ENCODE measurements at regions not wholly inside any gene's neighbourhood (a gene's known extent, or its start where the extent isn't known, plus 50 kb on each side); places are given as distances from the start of the nearest gene placed in this dataset. TPM values are rescaled to one million over a fixed set of nuclear protein-coding genes. Genes with fewer than 3 reads are reported as not detected.

- H3K4me1 Mint-ChIP-seq, result no peaks in the 10 kb centered on the region
- H3K27ac Mint-ChIP-seq, result no peak overlapping the region
- no peaks in the 10 kb centered on the region for H3K36me3 Mint-ChIP-seq
- TF ChIP-seq, protein P1, sequence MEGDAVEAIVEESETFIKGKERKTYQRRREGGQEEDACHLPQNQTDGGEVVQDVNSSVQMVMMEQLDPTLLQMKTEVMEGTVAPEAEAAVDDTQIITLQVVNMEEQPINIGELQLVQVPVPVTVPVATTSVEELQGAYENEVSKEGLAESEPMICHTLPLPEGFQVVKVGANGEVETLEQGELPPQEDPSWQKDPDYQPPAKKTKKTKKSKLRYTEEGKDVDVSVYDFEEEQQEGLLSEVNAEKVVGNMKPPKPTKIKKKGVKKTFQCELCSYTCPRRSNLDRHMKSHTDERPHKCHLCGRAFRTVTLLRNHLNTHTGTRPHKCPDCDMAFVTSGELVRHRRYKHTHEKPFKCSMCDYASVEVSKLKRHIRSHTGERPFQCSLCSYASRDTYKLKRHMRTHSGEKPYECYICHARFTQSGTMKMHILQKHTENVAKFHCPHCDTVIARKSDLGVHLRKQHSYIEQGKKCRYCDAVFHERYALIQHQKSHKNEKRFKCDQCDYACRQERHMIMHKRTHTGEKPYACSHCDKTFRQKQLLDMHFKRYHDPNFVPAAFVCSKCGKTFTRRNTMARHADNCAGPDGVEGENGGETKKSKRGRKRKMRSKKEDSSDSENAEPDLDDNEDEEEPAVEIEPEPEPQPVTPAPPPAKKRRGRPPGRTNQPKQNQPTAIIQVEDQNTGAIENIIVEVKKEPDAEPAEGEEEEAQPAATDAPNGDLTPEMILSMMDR (IDR thresholded peaks at IDR 0.05; ENCODE audit: unreplicated experiment), result no peak
- peaks cover 53% of the 10 kb centered on the region for H3K9me3 Mint-ChIP-seq
- H3K4me3 Mint-ChIP-seq, result no peak overlapping the region
- DNase-seq (ENCODE audit: low spot score in 2 of 2, unreplicated experiment in 2 of 2), result no peak
- H3K27me3 Mint-ChIP-seq (ENCODE audit: low read depth), result no peaks in the 10 kb centered on the region
Measured at GRCh38 chrX:146243041-146243440, 425.4 kb downstream of the SLITRK2 start.

GRCh38 chrX:146259207-146259606, 441.6 kb downstream of the SLITRK2 start:
- Mint-ChIP-seq H3K9me3 (peaks cover 42% of the 10 kb centered on the region), H3K27ac (no peak overlapping the region), H3K27me3 (ENCODE audit: low read depth) (no peaks in the 10 kb centered on the region), H3K36me3 (no peaks in the 10 kb centered on the region), H3K4me3 (no peak overlapping the region), H3K4me1 (no peaks in the 10 kb centered on the region)
- DNase-seq (ENCODE audit: low spot score in 2 of 2, unreplicated experiment in 2 of 2), result no peak
- TF ChIP-seq, protein P1 (IDR thresholded peaks at IDR 0.05; ENCODE audit: unreplicated experiment), result no peak

DNA sequence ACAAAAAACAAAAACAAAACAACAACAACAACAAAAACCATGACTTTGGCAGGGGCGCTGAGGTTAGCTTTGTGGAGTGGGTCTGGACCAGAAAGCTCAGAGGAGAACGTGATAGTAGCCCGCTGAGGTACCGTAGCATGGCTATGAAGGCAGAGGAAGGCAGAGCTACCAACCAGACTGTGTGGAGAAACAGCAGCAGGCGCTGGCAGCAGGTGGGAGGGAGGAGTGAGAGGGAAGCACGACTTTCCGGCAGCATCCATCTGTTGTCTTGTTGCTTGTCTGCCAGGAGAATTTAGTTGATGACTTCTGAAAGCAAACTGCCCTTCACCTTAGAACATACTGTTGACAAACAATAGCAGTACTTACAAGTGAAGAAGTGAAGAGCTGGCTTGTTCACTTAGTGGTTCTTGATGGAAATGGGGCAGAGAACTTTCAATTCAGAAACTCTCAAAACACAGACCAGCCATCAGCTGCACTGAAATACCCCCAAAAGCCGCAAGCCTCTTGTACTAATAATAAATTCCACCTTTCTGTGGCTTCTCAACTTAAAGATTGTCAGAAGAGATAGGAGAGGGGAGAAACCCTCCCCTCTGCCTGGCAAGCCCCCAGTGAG, 447.2 kb downstream of the SLITRK2 start:
- Mint-ChIP-seq H3K4me3 (no peak overlapping the region), H3K27me3 (ENCODE audit: low read depth) (no peaks in the 10 kb centered on the region), H3K4me1 (no peaks in the 10 kb centered on the region), H3K36me3 (no peaks in the 10 kb centered on the region), H3K27ac (no peak overlapping the region), H3K9me3 (peaks cover 26% of the 10 kb centered on the region)
- DNase-seq (ENCODE audit: low spot score in 2 of 2, unreplicated experiment in 2 of 2), result no peak
- TF ChIP-seq, protein P1 (IDR thresholded peaks at IDR 0.05; ENCODE audit: unreplicated experiment), result no peak

GRCh38 chrX:146278381-146278780, 460.8 kb downstream of the SLITRK2 start:
- Mint-ChIP-seq H3K27ac (no peak overlapping the region), H3K4me1 (no peaks in the 10 kb centered on the region), H3K36me3 (no peaks in the 10 kb centered on the region), H3K4me3 (no peak overlapping the region), H3K27me3 (ENCODE audit: low read depth) (no peaks in the 10 kb centered on the region), H3K9me3 (peaks cover 55% of the 10 kb centered on the region)
- TF ChIP-seq, protein P1 (IDR thresholded peaks at IDR 0.05; ENCODE audit: unreplicated experiment), result no peak
- DNase-seq (ENCODE audit: low spot score in 2 of 2, unreplicated experiment in 2 of 2), result no peak

Small RNAs in the stretch of these regions (microRNA-seq; reads per million reads assigned to microRNA genes)
- gene MIR888 (not detected), gene MIR890 (not detected), gene MIR891A (1.5 reads per million), gene MIR891B (not detected), gene MIR892A (not detected), gene MIR892B (not detected), gene MIR892C (not detected)
